IMR-90 (cell line): ENCODE measurements at regions not wholly inside any gene's neighbourhood (a gene's known extent, or its start where the extent isn't known, plus 50 kb on each side); places are given as distances from the start of the nearest gene placed in this dataset.

Source experiments
- ATAC-seq: fragments of 200-7000 bp; cut with Tn5 transposase; 2 replicates; pipeline ENCODE4 v1.9.1; 2020; ENCODE audit warnings: low read depth, mild to moderate bottlenecking, moderate library complexity
- BruUV-seq: library from RNA; stranded (reverse); fragments of 400-500 nt; replicated peaks from 2 replicates; lab custom pipeline; 2021; lab: Mats Ljungman, UMichigan
- CTCF ChIA-PET: fragments of 300-600 bp; formaldehyde crosslinking; extraction: SDS; loops from one replicate; lab custom pipeline; 2021; ENCODE audit warnings: antibody characterized with exemption; lab: Yijun Ruan, JAX
- POLR2A ChIA-PET: fragments of 300-600 bp; sonication (Branson Sonifier 250); formaldehyde crosslinking; loops from one replicate; lab custom pipeline; 2022; ENCODE audit warnings: antibody characterized with exemption; ENCODE audit not compliant: unreplicated experiment; lab: Charles Lee
- DNase-seq: peaks from one replicate; pipeline ENCODE4 v3.0.0; 2013
- H2AFZ ChIP-seq: replicated peaks from 2 replicates; pipeline ENCODE3; 2013; ENCODE audit warnings: low read length, mild to moderate bottlenecking; ENCODE audit not compliant: poor library complexity
- H2AK5ac ChIP-seq: 2 replicates; pipeline ENCODE4 v1.6.1; 2013; ENCODE audit warnings: low read depth, low read length, inconsistent platforms
- H2AK9ac ChIP-seq: replicated peaks from 2 replicates; pipeline ENCODE3; 2013; ENCODE audit warnings: mild to moderate bottlenecking, low read depth, low read length, moderate library complexity; ENCODE audit not compliant: poor library complexity
- H2BK120ac ChIP-seq: 2 replicates; pipeline ENCODE4 v1.6.1; 2013; ENCODE audit warnings: low read depth, low read length, inconsistent platforms
- H2BK15ac ChIP-seq: 3 replicates; pipeline ENCODE4 v1.6.1; 2013; ENCODE audit warnings: low read depth, low read length, inconsistent platforms
- H2BK20ac ChIP-seq: 2 replicates; pipeline ENCODE4 v1.6.1; 2013; ENCODE audit warnings: low read depth, mild to moderate bottlenecking, inconsistent platforms, low read length, moderate library complexity
- H2BK5ac ChIP-seq: 2 replicates; pipeline ENCODE4 v1.6.1; 2013; ENCODE audit warnings: mild to moderate bottlenecking, low read depth, low read length, inconsistent platforms; ENCODE audit not compliant: poor library complexity, severe bottlenecking
- H3K14ac ChIP-seq: replicated peaks from 2 replicates; pipeline ENCODE4 v1.6.1; 2013; ENCODE audit warnings: low read depth, low read length, inconsistent platforms
- H3K18ac ChIP-seq: 2 replicates; pipeline ENCODE4 v1.6.1; 2013; ENCODE audit warnings: low read depth, low read length, control low read depth
- H3K23ac ChIP-seq: 2 replicates; pipeline ENCODE4 v1.6.1; 2013; ENCODE audit warnings: low read depth, low read length, inconsistent platforms
- H3K27ac ChIP-seq: 2 replicates; pipeline ENCODE4 v1.5.1; 2013; ENCODE audit warnings: mild to moderate bottlenecking, control low read depth, low read length; ENCODE audit not compliant: insufficient read depth
- H3K27me3 ChIP-seq: 2 replicates; pipeline ENCODE4 v1.6.1; 2013; ENCODE audit warnings: low read length; ENCODE audit not compliant: control insufficient read depth, insufficient read depth
- H3K36me3 ChIP-seq: 2 replicates; pipeline ENCODE4 v1.6.1; 2013; ENCODE audit warnings: low read length, mixed read lengths; ENCODE audit not compliant: control insufficient read depth, insufficient read depth
- H3K4ac ChIP-seq: 2 replicates; pipeline ENCODE4 v1.6.1; 2013; ENCODE audit warnings: low read depth, low read length, inconsistent platforms
- H3K4me1 ChIP-seq: 2 replicates; pipeline ENCODE4 v1.6.1; 2013; ENCODE audit warnings: low read length, mixed read lengths; ENCODE audit not compliant: control insufficient read depth, insufficient read depth
- H3K4me2 ChIP-seq: 2 replicates; pipeline ENCODE4 v1.6.1; 2013; ENCODE audit warnings: low read depth, mild to moderate bottlenecking, control low read depth, low read length, moderate library complexity
- H3K4me3 ChIP-seq: 2 replicates; pipeline ENCODE4 v1.5.1; 2013; ENCODE audit warnings: low read depth, mild to moderate bottlenecking, control low read depth, low read length, moderate library complexity; ENCODE audit not compliant: insufficient read depth
- H3K56ac ChIP-seq: 2 replicates; pipeline ENCODE4 v1.6.1; 2013; ENCODE audit warnings: low read length, inconsistent platforms; ENCODE audit not compliant: insufficient read depth; ENCODE audit errors: extremely low read depth
- H3K79me1 ChIP-seq, 2 experiments: 2 replicates each; pipeline ENCODE4 v1.6.1; 2013; ENCODE audit warnings: low read length in 2 of 2, inconsistent platforms in 1 of 2, low read depth in 1 of 2
- H3K9ac ChIP-seq: 2 replicates; pipeline ENCODE4 v1.6.1; 2013; ENCODE audit warnings: low read depth, low read length, control low read depth
- H3K9me1 ChIP-seq: 2 replicates; pipeline ENCODE4 v1.6.1; 2013; ENCODE audit warnings: low read length, inconsistent platforms; ENCODE audit not compliant: insufficient read depth
- H3K9me3 ChIP-seq: 2 replicates; pipeline ENCODE4 v1.6.1; 2013; ENCODE audit warnings: low read length; ENCODE audit not compliant: control insufficient read depth, insufficient read depth
- H4K20me1 ChIP-seq: 2 replicates; pipeline ENCODE4 v1.6.1; 2013; ENCODE audit warnings: low read length, inconsistent platforms; ENCODE audit not compliant: insufficient read depth
- H4K5ac ChIP-seq: 2 replicates; pipeline ENCODE4 v1.6.1; 2013; ENCODE audit warnings: mild to moderate bottlenecking, low read depth, low read length, control low read depth
- H4K8ac ChIP-seq, 2 experiments: 2 replicates each; pipeline ENCODE4 v1.6.1; 2013; ENCODE audit warnings: low read depth in 2 of 2, low read length in 2 of 2, control low read depth in 1 of 2, inconsistent platforms in 1 of 2
- H4K91ac ChIP-seq: 2 replicates; pipeline ENCODE4 v1.6.1; 2013; ENCODE audit warnings: low read depth, low read length, inconsistent platforms; ENCODE audit not compliant: insufficient read depth
- BHLHE40 ChIP-seq: fragments of 150-350 bp; IDR thresholded peaks from 2 replicates; pipeline ENCODE4 v1.6.1; 2016; ENCODE audit warnings: mild to moderate bottlenecking, low read depth, low read length
- CHD1 ChIP-seq: IDR thresholded peaks from 2 replicates; pipeline ENCODE4 v1.6.1; 2012; ENCODE audit warnings: low read depth, low read length, improper control_type of control experiment
- CTCF ChIP-seq: conservative IDR thresholded peaks from 2 replicates; pipeline ENCODE4 v1.5.1; 2012; ENCODE audit warnings: mild to moderate bottlenecking, low read depth, low read length, improper control_type of control experiment
- FOS ChIP-seq: fragments of 150-350 bp; IDR thresholded peaks from 2 replicates; pipeline ENCODE4 v1.6.1; 2016; ENCODE audit warnings: low read depth, low read length
- MAFK ChIP-seq: IDR thresholded peaks from 2 replicates; pipeline ENCODE4 v1.6.1; 2012; ENCODE audit warnings: low read depth, low read length, improper control_type of control experiment
- MAZ ChIP-seq: IDR thresholded peaks from 2 replicates; pipeline ENCODE4 v1.6.1; 2012; ENCODE audit warnings: low read depth, mild to moderate bottlenecking, low read length, improper control_type of control experiment, moderate library complexity, borderline replicate concordance
- USF2 ChIP-seq: fragments of 150-350 bp; IDR thresholded peaks from 2 replicates; pipeline ENCODE4 v1.6.1; 2017; ENCODE audit warnings: mild to moderate bottlenecking, antibody characterized with exemption, low read length, low read depth
- WGBS, 2 experiments: methylation state at CpG; one replicate each; pipeline versions ENCODE4 v1.1.5 to v1.1.7; 2013; ENCODE audit warnings: missing lambda C conversion rate in 2 of 2; ENCODE audit not compliant: insufficient read length in 1 of 2; ENCODE audit errors: extremely low coverage in 2 of 2; 5-methylcytosine and 5-hydroxymethylcytosine counted together
- dilution Hi-C: fragments of 300-500 bp; cut with HindIII; formaldehyde crosslinking; loops from one replicate; pipeline ENCODE4 v1.14.3; 2018; ENCODE audit warnings: low sequenced_read_pairs; ENCODE audit not compliant: unreplicated experiment
- in situ Hi-C: fragments of 300-500 bp; cut with MboI; formaldehyde crosslinking; loops from 3 replicates; pipeline ENCODE4 v1.14.3; 2019; ENCODE audit warnings: low sequenced_read_pairs, inconsistent platforms, mixed read lengths
- intact Hi-C: fragments of 100-400 bp; cut with micrococcal nuclease; formaldehyde crosslinking; loops from 2 replicates; pipeline ENCODE4 v1.10.0; 2022

- POLR2A ChIA-PET, result no interaction called here
- WGBS, 2 experiments, result no CpG with 5 or more reads among the region's 4 CpGs
- peak; percentile 91 for DNase-seq
These were observed 58.7 kb upstream of the STK38L start for GRCh38 chr12:27185234-27186021.

More at GRCh38 chr12:27185234-27186021, 58.7 kb upstream of the STK38L start:
- H2AK5ac ChIP-seq, result peak overlapping the region; percentile 84
- H2BK15ac ChIP-seq, result peak overlapping the region; percentile 4; the same call in 1 of the 3 replicates
- H3K4me1 ChIP-seq, result peaks cover 16% of the 10 kb centered on the region
- dilution Hi-C loops, result no loop called here
- in situ Hi-C loops, result no loop called here
- no peaks in the 10 kb centered on the region for H3K79me1 ChIP-seq
- H3K9ac ChIP-seq, result no peak overlapping the region
- no peak overlapping the region for H3K27ac ChIP-seq
- H2BK5ac ChIP-seq, result peak overlapping the region; percentile 35
- peak overlapping the region in 1 of 2 experiments; percentile 60; a peak in 1 of 4 replicates for H4K8ac ChIP-seq
- H2BK120ac ChIP-seq, result peak overlapping the region; percentile 57; the same call in 1 of the 2 replicates
- H3K23ac ChIP-seq, result peak overlapping the region; percentile 60; the same call in 1 of the 2 replicates
- H3K4me3 ChIP-seq, result no peak overlapping the region
- H3K4me2 ChIP-seq, result no peak overlapping the region
- H3K36me3 ChIP-seq, result no peaks in the 10 kb centered on the region
- peak overlapping the region; percentile 73 for H3K14ac ChIP-seq
- no peaks in the 10 kb centered on the region for H3K27me3 ChIP-seq
- no peak overlapping the region for H2AFZ ChIP-seq
- no peaks in the 10 kb centered on the region for H3K9me3 ChIP-seq
- ATAC-seq, result peak; percentile 71
- H3K9me1 ChIP-seq, result peaks cover 21% of the 10 kb centered on the region
- peak overlapping the region; percentile 47 for H2BK20ac ChIP-seq
- no peak overlapping the region for H4K5ac ChIP-seq
- 0 out of 2 replicates have a peak overlapping the region, but pooled peaks have one; percentile 8 for H4K91ac ChIP-seq
- intact Hi-C loops, result no loop called here
- H3K4ac ChIP-seq, result peak overlapping the region; percentile 81
- no peak overlapping the region; the same call in 1 of the 2 replicates for H3K18ac ChIP-seq
- CTCF ChIA-PET, result no interaction called here
- no peak overlapping the region for H2AK9ac ChIP-seq
- no TSS peak for BruUV-seq
- TF ChIP-seq MAFK (peak; percentile 84), BHLHE40 (peak; percentile 18; the same call in 1 of the 2 replicates), MAZ (no peak), FOS (0 out of 2 replicates have a peak, but pooled peaks have one; percentile 9), USF2 (no peak), CHD1 (no peak), CTCF (no peak)
- H4K20me1 ChIP-seq, result no peaks in the 10 kb centered on the region
- no peak overlapping the region for H3K56ac ChIP-seq
